Lung (tissue), 11 donors: ENCODE measurements at regions not wholly inside any gene's neighbourhood (a gene's known extent, or its start where the extent isn't known, plus 50 kb on each side); places are given as distances from the start of the nearest gene placed in this dataset.

Source experiments
- ATAC-seq: fragments of 200-7000 bp; cut with Tn5 transposase; one replicate; pipeline ENCODE4 v1.9.1; 2020; ENCODE audit warnings: moderate number of reproducible peaks; ENCODE audit not compliant: insufficient read depth, low FRiP score
- DNase-seq, 3 donors: peaks; one replicate each; pipeline ENCODE4 v3.0.0-alpha.2; 2013 to 2017
- H3K27ac ChIP-seq, 2 donors: one replicate each; pipeline ENCODE4 v1.5.1; 2013; ENCODE audit warnings: mild to moderate bottlenecking in 2 of 2, moderate library complexity in 2 of 2, control low read depth in 1 of 2, inconsistent platforms in 1 of 2, low read depth in 1 of 2, low read length in 1 of 2
- H3K27me3 ChIP-seq, 3 donors: one replicate each; pipeline ENCODE4 v1.5.1; 2013; ENCODE audit warnings: low read length in 2 of 3; ENCODE audit not compliant: control insufficient read depth in 3 of 3, insufficient read depth in 3 of 3
- H3K36me3 ChIP-seq, 4 donors: one replicate each; pipeline ENCODE4 v1.5.1; 2013; ENCODE audit warnings: low read length in 4 of 4, mild to moderate bottlenecking in 1 of 4, moderate library complexity in 1 of 4; ENCODE audit not compliant: control insufficient read depth in 4 of 4, insufficient read depth in 4 of 4
- H3K4me1 ChIP-seq, 5 donors: one replicate each; pipeline ENCODE4 v1.5.1; 2013; ENCODE audit warnings: low read length in 5 of 5, mild to moderate bottlenecking in 2 of 5, moderate library complexity in 1 of 5; ENCODE audit not compliant: control insufficient read depth in 5 of 5, insufficient read depth in 5 of 5
- H3K4me3 ChIP-seq: one replicate; pipeline ENCODE4 v1.5.1; 2013; ENCODE audit warnings: mild to moderate bottlenecking, control low read depth, moderate library complexity
- H3K9ac ChIP-seq, 2 donors: one replicate each; pipeline ENCODE4 v1.5.1; 2013; ENCODE audit warnings: low read length in 2 of 2, control low read depth in 1 of 2; ENCODE audit not compliant: insufficient read depth in 1 of 2
- H3K9me3 ChIP-seq, 4 donors: one replicate each; pipeline ENCODE4 v1.5.1; 2013; ENCODE audit warnings: low read length in 3 of 4, mild to moderate bottlenecking in 1 of 4, moderate library complexity in 1 of 4; ENCODE audit not compliant: control insufficient read depth in 4 of 4, insufficient read depth in 3 of 4
- CTCF ChIP-seq: IDR thresholded peaks from 2 replicates; pipeline ENCODE4 v1.5.1; 2012; ENCODE audit warnings: mild to moderate bottlenecking; ENCODE audit errors: control extremely low read depth, extremely low read depth
- WGBS, 2 donors: extraction: QIAGEN DNeasy Blood & Tissue Kit; methylation state at CpG; one replicate each; pipeline ENCODE4 v1.1.7; 2013; 5-methylcytosine and 5-hydroxymethylcytosine counted together
- donor health status: control.
- donor health status: control.
- donor health status: Bipolar disorder and iron deficiency.
- donor health status: healthy.
- donor health status: DM: yes; HTN: yes; CAD: no.

DNA sequence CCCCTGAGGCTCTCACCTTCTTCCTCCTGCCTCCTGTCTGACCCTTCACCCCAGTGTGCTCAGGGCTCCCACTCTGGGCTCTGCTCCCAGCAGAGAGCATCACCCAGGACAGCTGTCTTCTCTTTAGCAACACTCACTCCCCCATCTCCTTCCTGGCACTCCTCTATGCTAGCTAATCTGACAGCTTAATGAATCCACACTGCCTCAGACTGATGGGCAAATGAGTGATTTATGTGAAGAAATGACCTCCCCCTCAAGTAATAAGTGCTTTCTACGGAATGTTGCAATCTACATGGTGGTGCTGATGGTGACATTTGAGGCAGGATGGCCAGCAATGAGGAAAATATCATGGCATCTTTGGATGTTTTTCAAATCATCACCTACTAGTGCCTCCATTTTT, 83.6 kb downstream of the LSM3 start:
- H3K4me1 ChIP-seq: peaks cover 0 to 29% (median 12%) of the 10 kb centered on the region in 5 donors
- no peaks in the 10 kb centered on the region for H3K27me3 ChIP-seq
- no peak overlapping the region for H3K9ac ChIP-seq
- no peaks in the 10 kb centered on the region for H3K9me3 ChIP-seq
- no peak for TF ChIP-seq CTCF
- H3K36me3 ChIP-seq: no peaks in the 10 kb centered on the region
- no peak overlapping the region for H3K27ac ChIP-seq
- WGBS, 2 donors: 76 to 79% methylated on average over 1 of the region's 1 CpG
- H3K4me3 ChIP-seq: no peak overlapping the region
- ATAC-seq (no peak), DNase-seq (peak; percentile 51 to 86 (median 79))

GRCh38 chr3:14262867-14263266, 84.2 kb downstream of the LSM3 start:
- Histone ChIP-seq H3K27me3 (no peaks in the 10 kb centered on the region), H3K27ac (no peak overlapping the region), H3K4me3 (no peak overlapping the region), H3K9ac (no peak overlapping the region), H3K36me3 (no peaks in the 10 kb centered on the region), H3K4me1 (peaks cover 0 to 29% (median 12%) of the 10 kb centered on the region in 5 donors), H3K9me3 (no peaks in the 10 kb centered on the region)
- no peak for DNase-seq
- TF ChIP-seq CTCF: no peak
- ATAC-seq: no peak
- WGBS, 2 donors: 64 to 81% methylated on average over 2 to 3 of the region's 3 CpGs

DNA sequence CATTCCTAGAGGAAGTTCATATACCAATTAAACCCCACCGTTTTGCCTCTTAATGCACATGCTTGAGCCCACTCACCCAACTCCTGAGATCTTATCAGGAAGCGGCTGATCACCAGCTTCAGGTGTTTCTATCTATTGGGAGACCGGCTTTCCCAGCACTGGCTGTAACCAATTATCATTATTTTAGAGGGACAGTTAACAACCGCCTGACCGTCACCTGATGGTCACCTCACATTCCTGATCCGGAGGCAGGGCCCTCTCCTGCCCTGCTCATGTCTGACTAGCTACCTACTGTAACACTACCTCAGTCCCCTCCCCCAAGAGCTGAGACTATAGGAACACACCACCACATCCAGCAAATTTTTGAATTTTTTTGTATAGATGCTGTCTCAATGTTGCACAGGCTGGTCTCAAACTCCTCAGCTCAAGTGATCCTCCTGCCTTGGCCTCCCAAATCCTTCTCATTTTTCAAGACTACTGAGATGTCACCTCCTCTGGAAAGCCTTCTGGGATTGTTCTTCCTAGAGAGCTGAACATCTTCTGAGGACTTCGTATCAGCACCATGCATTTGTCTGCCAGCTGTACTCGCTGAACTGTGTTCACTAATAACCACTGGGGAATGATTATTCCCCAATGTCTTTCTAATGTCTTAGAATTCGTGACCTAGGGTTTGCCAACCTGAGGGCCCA, 84.8 kb downstream of the LSM3 start:
- Histone ChIP-seq H3K4me3 (no peak overlapping the region), H3K27me3 (no peaks in the 10 kb centered on the region), H3K27ac (no peak overlapping the region), H3K9me3 (no peaks in the 10 kb centered on the region), H3K36me3 (no peaks in the 10 kb centered on the region), H3K9ac (no peak overlapping the region), H3K4me1 (peaks cover 0 to 29% (median 12%) of the 10 kb centered on the region in 5 donors)
- WGBS, 2 donors: 91 to 94% methylated on average over 9 of the region's 9 CpGs
- DNase-seq: no peak
- ATAC-seq: no peak
- TF ChIP-seq CTCF: no peak
